ENCODE measurements at regions not wholly inside any gene's neighbourhood (a gene's known extent, or its start where the extent isn't known, plus 50 kb on each side); places are given as distances from the start of the nearest gene placed in this dataset.

DNA sequence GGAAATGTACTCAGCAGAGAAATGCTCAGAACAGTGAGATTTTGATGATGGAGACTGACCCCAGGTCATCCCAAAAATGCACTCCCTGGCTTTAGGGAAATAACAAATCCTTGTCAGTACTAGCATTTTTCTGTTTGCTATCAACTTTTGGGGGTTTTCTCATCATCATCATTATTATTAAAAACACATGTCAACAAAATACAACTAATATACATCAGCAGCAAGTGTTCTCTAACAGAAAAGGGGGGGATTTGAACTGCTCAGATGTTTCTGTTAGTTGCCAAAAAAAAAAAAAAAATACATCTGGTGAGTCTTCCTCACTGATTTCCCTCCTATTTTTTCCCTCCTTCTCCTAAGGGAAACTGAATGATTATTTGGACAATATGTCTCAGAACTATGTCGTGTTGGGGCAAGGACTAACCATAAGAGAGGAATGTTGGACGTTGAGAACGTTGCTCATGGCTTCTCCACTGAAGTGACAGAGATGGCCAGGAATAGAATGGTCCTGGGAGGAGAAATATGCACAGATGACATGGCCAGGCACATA, 230.0 kb upstream of the MCTP2 start:
- DNase-seq: no peak

GRCh38 chr15:94000606-94001005, 230.8 kb upstream of the MCTP2 start:
- DNase-seq: no peak

GRCh38 chr15:93997071-93997658, 234.2 kb upstream of the MCTP2 start:
- DNase-seq: no peak

DNA sequence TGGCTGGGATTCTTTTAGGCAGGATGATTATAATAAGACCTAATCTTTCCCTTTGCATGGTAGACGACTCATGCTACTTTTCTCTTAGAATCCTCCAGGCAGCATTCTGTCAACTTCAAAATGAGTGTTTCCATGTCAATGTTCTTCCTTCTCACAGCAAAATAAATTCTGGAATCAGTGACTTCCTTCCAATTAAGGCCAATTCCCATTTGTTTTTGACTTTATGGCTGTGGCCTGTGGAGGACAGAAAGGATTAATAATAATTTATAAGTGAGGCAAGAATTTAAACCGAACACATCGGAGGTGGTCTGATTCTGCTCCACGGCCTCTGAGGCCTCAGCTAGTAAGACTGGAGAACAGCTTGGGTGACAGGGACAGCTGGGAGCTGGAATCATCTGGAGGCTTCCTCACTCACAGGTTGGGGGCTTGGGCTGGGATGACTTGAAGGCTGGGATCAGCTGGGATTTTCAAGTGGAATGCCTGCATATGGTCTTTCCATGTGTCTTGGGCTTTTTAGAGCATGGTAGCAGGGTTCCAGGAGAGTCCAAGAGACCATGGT, 241.8 kb upstream of the MCTP2 start:
- DNase-seq: no peak

DNA sequence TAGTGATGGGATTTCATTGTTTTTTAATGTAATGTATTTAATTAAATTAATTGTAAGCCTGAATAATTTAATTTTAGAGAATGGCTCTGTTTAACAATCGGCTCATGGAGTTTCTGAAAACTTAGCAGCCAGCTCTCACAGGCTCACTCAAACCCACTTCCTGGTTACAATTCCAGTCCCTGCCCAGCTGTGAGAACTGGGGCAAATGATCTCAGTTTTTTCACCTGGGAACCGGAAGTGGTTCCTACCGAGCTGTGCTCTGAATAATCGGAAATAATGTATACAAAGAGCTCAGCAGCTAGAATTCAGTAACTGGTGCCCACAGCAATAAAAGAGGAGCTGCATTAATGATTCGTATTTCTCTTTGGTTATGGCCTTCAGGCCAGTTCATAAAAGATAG, 244.3 kb upstream of the MCTP2 start:
- DNase-seq: no peak

GRCh38 chr15:93986400-93986984, 244.9 kb upstream of the MCTP2 start:
- no peak for DNase-seq

- no peak for DNase-seq
Measured at GRCh38 chr15:93985925-93986324, 245.4 kb upstream of the MCTP2 start.

DNA sequence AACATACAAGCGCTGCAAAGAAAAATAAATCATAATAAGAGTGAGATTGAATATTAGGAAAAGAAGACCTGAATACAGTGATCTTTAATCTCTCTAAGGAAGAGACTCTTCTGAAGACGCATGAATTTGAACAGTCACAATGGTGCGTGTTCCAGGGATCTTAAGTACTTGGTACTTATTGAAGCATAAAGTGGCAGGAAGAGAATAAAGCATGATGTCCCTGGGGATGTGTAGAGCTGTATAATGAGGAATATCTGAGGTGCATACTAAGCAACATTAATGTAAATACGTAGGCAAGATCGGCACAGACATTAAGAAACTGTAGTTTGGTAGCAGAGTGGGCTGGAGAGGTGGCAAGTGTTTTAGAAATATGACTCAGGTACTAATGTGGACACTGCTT, 246.2 kb upstream of the MCTP2 start:
- peak; percentile 19 for DNase-seq

GRCh38 chr15:93983526-93983925, 247.8 kb upstream of the MCTP2 start:
- no peak for DNase-seq

GRCh38 chr15:93982226-93982727, 249.1 kb upstream of the MCTP2 start:
- DNase-seq: no peak

- no peak for DNase-seq
Measured at GRCh38 chr15:93981706-93982105, 249.7 kb upstream of the MCTP2 start.

DNA sequence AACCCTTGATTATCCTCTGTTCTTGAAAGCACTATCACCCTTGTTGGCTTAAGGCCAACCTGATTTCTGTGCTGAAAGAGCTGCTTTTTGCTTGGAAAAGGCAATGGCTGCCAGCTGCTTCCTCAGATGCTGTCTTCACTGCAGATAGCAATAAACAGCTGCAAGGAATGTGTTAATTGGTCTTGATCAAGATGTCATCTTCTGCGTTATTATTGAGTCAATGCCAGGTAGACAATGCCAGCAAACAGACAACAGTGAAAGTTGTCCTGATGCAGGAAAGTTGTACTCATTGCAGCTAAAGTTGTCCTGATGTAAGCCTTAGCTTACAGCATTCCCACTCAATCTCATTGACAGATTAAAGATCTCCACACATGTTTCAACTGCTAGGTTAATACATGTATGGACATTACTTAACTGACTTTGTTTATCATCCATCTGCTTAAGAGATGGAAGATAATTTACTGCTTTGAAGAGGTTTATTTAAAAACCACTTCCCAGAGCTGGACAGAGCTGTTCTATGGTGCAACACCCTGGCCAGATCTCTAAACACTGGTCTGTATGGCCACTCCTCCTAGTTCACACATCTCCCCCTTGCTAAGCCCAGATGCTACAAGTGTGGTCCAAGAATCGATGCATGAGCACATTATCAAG, 251.0 kb upstream of the MCTP2 start:
- DNase-seq: no peak

DNA sequence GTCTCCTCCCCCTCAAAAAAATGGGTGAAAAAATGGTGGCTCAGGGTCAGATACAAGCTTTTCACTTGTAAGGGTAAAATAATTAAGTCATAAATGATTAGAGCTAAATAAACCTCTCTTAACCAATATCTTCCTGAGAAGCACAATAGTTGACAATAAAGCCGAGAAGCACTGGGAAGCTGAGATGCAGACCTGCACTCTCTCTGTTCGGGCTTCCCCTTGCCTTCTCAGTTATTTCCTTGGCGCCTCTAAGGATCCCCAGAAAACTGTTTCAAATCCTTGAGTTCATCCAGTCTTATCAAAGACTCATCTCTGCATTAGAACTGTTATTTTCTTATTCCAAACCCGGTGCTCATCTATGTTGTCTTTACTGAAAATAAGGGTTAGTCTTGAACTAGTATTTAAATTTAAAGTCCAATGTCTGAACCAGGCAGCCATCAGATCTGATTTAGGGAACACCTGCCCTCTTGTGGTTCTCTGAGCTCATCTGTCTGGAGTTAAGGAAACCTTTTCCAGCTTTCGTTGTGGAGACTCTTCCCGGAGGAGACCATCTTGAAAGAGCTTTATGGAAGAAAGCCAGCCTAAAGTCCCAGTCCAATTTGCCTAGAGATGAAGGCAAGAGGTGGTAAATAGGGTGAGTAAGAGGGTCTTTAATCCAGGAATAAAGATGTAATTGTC, 256.4 kb upstream of the MCTP2 start:
- no peak for DNase-seq

- no peak for DNase-seq
Measured at GRCh38 chr15:93973287-93973686, 258.1 kb upstream of the MCTP2 start.

DNA sequence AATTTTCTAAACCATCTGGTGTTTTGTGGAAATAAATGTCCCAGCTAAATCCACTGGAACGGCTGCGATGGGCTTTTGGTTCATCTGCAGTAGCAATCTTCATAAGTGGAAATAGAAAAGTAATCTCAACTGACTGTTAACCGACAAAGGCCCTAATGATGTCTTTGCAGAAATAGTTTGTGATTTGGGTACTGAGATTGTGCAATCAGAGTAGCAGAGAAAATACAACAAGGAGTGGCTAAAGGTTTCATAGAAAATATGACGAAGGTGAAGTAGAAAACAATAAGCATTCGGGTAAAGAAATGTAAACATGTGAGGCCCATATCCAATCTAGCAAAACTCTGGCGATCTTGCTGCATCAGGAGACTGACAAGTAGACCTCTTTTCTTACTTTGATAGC, 262.6 kb upstream of the MCTP2 start:
- no peak for DNase-seq

DNA sequence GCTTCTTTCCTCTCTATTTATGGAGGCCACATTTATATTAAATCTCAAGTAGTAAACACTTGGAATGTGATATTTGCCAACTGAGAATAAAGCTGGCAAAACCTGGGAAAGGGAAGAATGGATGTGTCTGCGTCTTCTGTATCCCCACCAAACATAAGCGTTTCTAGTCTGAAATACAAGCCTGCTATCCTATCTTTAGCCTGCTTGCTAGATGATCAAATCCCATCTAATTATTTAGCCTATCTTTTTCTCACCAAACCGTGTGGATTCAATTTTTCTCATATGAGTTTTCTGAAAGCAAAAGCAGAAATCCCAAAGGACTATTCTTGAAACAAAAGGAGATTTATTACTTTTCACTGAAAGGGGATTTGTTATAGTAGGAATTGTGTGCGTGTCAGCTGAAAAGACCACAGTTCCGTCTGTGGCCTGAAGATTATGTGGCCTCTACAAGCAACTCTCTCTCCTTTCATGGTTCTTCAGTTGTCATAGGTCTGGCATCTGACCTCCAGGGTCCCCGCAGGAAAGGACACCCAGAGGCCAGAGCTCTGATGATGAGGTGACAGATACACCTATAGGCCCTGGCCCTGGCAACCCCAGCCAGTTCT, 266.0 kb upstream of the MCTP2 start:
- DNase-seq: no peak

- DNase-seq: no peak
Measured at GRCh38 chr15:93954985-93955571, 276.3 kb upstream of the MCTP2 start.

DNA sequence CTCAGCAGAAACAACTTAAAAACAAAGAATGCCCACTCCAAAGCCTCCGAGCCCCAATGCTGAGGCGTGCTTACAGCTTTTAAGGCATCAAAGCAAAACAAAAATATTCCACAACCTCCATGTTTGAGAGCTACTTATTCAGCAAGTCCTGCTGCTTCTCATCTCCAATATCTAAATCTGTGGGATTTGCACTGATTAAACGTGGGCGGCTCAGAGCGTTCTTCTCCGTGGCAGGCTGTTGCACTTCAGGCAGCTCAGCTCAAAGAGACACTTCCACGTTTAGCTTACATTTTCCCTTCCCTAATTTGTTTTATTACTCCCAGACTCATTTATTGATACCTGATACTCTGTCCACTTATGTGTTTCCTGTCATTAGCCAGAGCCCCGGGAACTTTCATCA, 282.6 kb upstream of the MCTP2 start:
- no peak for DNase-seq

- no peak for DNase-seq
Measured at GRCh38 chr15:93943586-93943985, 287.8 kb upstream of the MCTP2 start.

DNA sequence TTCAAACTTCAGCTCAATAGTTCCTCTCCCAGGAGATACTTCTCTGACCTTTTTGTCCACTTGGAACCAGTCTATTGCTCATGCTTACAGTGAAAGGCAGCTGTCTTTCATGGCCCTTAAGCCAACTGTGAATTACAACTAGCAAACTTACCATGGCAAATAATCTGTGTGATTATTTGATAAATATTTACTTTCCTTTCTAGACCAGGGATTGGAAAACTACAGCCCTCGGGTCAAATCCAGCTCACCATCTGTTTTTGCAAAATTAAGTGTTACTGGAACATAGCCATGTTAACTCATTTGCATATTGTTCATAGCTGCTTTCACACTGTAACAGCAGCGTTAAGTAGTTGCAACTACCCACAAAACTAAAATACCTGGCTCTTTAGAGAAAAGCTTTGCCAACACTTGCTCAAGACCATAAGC, 289.1 kb upstream of the MCTP2 start:
- no peak for DNase-seq

DNA sequence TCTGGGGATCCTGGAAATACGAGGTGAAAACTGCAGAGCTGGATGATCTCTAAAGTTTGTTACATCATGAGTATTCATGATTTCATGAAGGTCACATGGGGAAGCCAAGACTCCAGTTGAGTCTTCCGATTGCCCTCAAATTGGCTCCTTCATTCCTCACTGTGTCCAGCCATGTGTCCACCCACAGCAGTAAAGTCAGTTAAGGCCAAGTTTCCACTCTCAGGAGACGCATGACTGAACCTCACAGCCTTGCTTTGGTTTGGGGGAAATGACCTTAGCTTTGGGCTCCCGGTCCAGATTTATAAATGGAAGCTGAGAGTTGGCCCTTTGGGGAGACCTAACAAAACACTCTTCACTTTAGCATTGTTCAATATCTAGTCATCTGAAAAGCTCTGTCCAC, 289.7 kb upstream of the MCTP2 start:
- no peak for DNase-seq

DNA sequence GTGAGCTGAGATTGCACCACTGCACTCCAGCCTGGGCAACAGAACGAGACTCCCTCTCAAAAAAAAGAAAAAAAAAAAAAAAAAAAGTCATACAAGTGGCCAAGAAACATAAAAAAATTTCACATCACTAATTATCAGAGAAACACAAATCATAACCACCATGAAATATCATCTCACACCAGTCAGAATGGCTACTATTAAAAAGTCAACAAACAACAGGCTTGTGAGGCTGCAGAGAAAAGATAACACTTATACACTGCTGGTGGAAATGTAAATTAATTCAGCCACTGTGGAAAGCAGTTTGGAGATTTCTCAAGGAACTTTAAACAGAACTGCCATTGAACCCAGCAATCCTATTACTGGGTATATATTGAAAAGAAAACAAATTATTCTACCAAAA, 291.1 kb upstream of the MCTP2 start:
- DNase-seq: no peak
